GM19467 (cell line): ENCODE measurements at regions not wholly inside any gene's neighbourhood (a gene's known extent, or its start where the extent isn't known, plus 50 kb on each side); places are given as distances from the start of the nearest gene placed in this dataset.

Experiments
- ATAC-seq: cut with Tn5 transposase; IDR thresholded peaks from one replicate; pipeline ENCODE4 v1.9.1; 2021; ENCODE audit warnings: mild to moderate bottlenecking, moderate library complexity; ENCODE audit not compliant: unreplicated experiment

- no peak for ATAC-seq
Measured at GRCh38 chr13:50189450-50189849, 174.2 kb downstream of the KCNRG start.

GRCh38 chr13:50191004-50191403, 175.8 kb downstream of the KCNRG start:
- ATAC-seq, result no peak

GRCh38 chr13:50192272-50192813, 177.1 kb downstream of the KCNRG start:
- no peak for ATAC-seq

GRCh38 chr13:50195045-50195444, 179.8 kb downstream of the KCNRG start:
- ATAC-seq, result no peak

- no peak for ATAC-seq
Measured at GRCh38 chr13:50196118-50196517, 180.9 kb downstream of the KCNRG start.

- ATAC-seq, result no peak
Measured at GRCh38 chr13:50197705-50198104, 182.5 kb downstream of the KCNRG start.

- ATAC-seq, result no peak
Measured at GRCh38 chr13:50198508-50198907, 183.3 kb downstream of the KCNRG start.

- no peak for ATAC-seq
Measured at GRCh38 chr13:50200569-50200968, 185.3 kb downstream of the KCNRG start.

- ATAC-seq, result no peak
Measured at GRCh38 chr13:50200988-50201387, 185.7 kb downstream of the KCNRG start.

GRCh38 chr13:50202485-50202884, 187.2 kb downstream of the KCNRG start:
- ATAC-seq, result no peak

GRCh38 chr13:50203256-50203941, 188.2 kb downstream of the KCNRG start:
- ATAC-seq, result no peak

- no peak for ATAC-seq
Measured at GRCh38 chr13:50205581-50205980, 190.3 kb downstream of the KCNRG start.

GRCh38 chr13:50208826-50209335, 193.6 kb downstream of the KCNRG start:
- no peak for ATAC-seq

- no peak for ATAC-seq
Measured at GRCh38 chr13:50209631-50210030, 194.4 kb downstream of the KCNRG start.

GRCh38 chr13:50213526-50213925, 198.3 kb downstream of the KCNRG start:
- ATAC-seq, result no peak

- ATAC-seq, result no peak
Measured at GRCh38 chr13:50214514-50214913, 199.3 kb downstream of the KCNRG start.

GRCh38 chr13:50215399-50215798, 200.2 kb downstream of the KCNRG start:
- no peak for ATAC-seq

GRCh38 chr13:50219743-50220142, 204.5 kb downstream of the KCNRG start:
- no peak for ATAC-seq

- no peak for ATAC-seq
Measured at GRCh38 chr13:50220938-50221337, 205.7 kb downstream of the KCNRG start.

- ATAC-seq, result no peak
Measured at GRCh38 chr13:50222569-50223332, 207.5 kb downstream of the KCNRG start.

- peak; percentile 63 for ATAC-seq
Measured at GRCh38 chr13:50224534-50224933, 209.3 kb downstream of the KCNRG start.
